K562 (cell line): ENCODE measurements at regions not wholly inside any gene's neighbourhood (a gene's known extent, or its start where the extent isn't known, plus 50 kb on each side); places are given as distances from the start of the nearest gene placed in this dataset.

Experiments used
- ATAC-seq: fragments of 200-7000 bp; cut with Tn5 transposase; 3 replicates; pipeline ENCODE4 v1.9.1; 2020; ENCODE audit warnings: moderate library complexity
- BruUV-seq: library from RNA; stranded (reverse); fragments of 400-500 nt; replicated peaks from 2 replicates; lab custom pipeline; 2021; lab: Mats Ljungman, UMichigan
- CTCF ChIA-PET: fragments of 300-600 bp; formaldehyde crosslinking; extraction: SDS; loops from one replicate; lab custom pipeline; 2021; ENCODE audit warnings: low intra/inter-chr PET ratio; lab: Yijun Ruan, JAX
- POLR2A ChIA-PET: fragments of 300-600, 350-650 bp; sonication (Branson Sonifier 250); formaldehyde crosslinking; extraction: SDS; loops from one replicate; lab custom pipeline; 2021; ENCODE audit warnings: antibody characterized with exemption, inconsistent platforms; lab: Yijun Ruan, JAX
- DNase-seq, 4 experiments: peaks; one replicate each; pipeline versions ENCODE4 v3.0.0 to v3.0.0-alpha.2; 2011 to 2018; ENCODE audit warnings: low spot score in 3 of 4, mixed read lengths in 3 of 4; ENCODE audit errors: extremely low read depth in 1 of 4
- FAIRE-seq: peaks from 2 replicates; lab custom pipeline; 2011; peaks lifted over from hg19 to GRCh38; lab: Jason Lieb, UNC
- H2AFZ ChIP-seq: 2 replicates; pipeline ENCODE4 v1.6.0; 2011; ENCODE audit warnings: low read depth, low read length, control low read depth, inconsistent platforms
- H3K27ac ChIP-seq: fragments of 200-600 bp; 3 replicates; pipeline ENCODE4 v1.8.0; 2011; ENCODE audit warnings: low read depth, mild to moderate bottlenecking, control low read depth, inconsistent platforms, low read length, moderate library complexity, mixed read lengths; ENCODE audit errors: extremely low read depth
- H3K27me3 ChIP-seq, 2 experiments: fragments of 300-600 bp in 1 of 2; 2 replicates in 1 of 2; 3 replicates in 1 of 2; pipeline versions ENCODE4 v1.6.0 to v1.8.0; 2011; ENCODE audit warnings: inconsistent platforms in 2 of 2, low read length in 2 of 2, mild to moderate bottlenecking in 1 of 2, mixed read lengths in 1 of 2, moderate library complexity in 1 of 2; ENCODE audit not compliant: control insufficient read depth in 2 of 2, insufficient read depth in 2 of 2
- H3K36me3 ChIP-seq: fragments of 300-600 bp; 3 replicates; pipeline ENCODE4 v1.8.0; 2011; ENCODE audit warnings: mild to moderate bottlenecking, low read length, inconsistent platforms; ENCODE audit not compliant: control insufficient read depth, insufficient read depth
- H3K4me1 ChIP-seq, 2 experiments: fragments of 200-600 bp in 1 of 2; replicated peaks in 1 of 2; 2 replicates in 1 of 2; 3 replicates in 1 of 2; pipeline versions ENCODE4 v1.5.1 to v1.8.0; 2011; ENCODE audit warnings: inconsistent platforms in 2 of 2, low read length in 2 of 2, mild to moderate bottlenecking in 1 of 2, mixed read lengths in 1 of 2, moderate library complexity in 1 of 2; ENCODE audit not compliant: control insufficient read depth in 2 of 2, insufficient read depth in 2 of 2
- H3K4me2 ChIP-seq: 2 replicates; pipeline ENCODE4 v1.6.1; 2011; ENCODE audit warnings: low read length, control low read depth, inconsistent platforms, mixed read lengths; ENCODE audit not compliant: insufficient read depth
- H3K4me3 ChIP-seq: fragments of 200-600 bp; sonication (generic), shearing (Covaris generic); 2 replicates; pipeline ENCODE4 v1.5.1; 2016; ENCODE audit warnings: control low read depth, inconsistent platforms
- H3K79me2 ChIP-seq: fragments of 200-600 bp; 3 replicates; pipeline ENCODE4 v1.8.0; 2011; ENCODE audit warnings: low read length, inconsistent platforms; ENCODE audit not compliant: control insufficient read depth, insufficient read depth
- H3K9ac ChIP-seq, 2 experiments: 2 replicates each; pipeline versions ENCODE4 v1.6.0 to v1.6.1; 2011; ENCODE audit warnings: low read depth in 2 of 2, low read length in 2 of 2, control low read depth in 1 of 2, inconsistent platforms in 1 of 2, mild to moderate bottlenecking in 1 of 2, mixed read lengths in 1 of 2; ENCODE audit not compliant: insufficient read depth in 1 of 2
- H3K9me1 ChIP-seq: one replicate; pipeline ENCODE4 v1.6.0; 2011; ENCODE audit warnings: inconsistent platforms, mild to moderate bottlenecking, low read length, moderate library complexity; ENCODE audit not compliant: control insufficient read depth, insufficient read depth
- H3K9me3 ChIP-seq: replicated peaks from 2 replicates; pipeline ENCODE4 v1.5.1; 2011; ENCODE audit warnings: low read depth, low read length, inconsistent platforms; ENCODE audit not compliant: control insufficient read depth, insufficient read depth
- H4K20me1 ChIP-seq: replicated peaks from 2 replicates; pipeline ENCODE4 v1.6.1; 2011; ENCODE audit warnings: low read length, inconsistent platforms, mixed read lengths; ENCODE audit not compliant: control insufficient read depth, insufficient read depth
- GTF2E2 ChIP-seq: fragments of 200-800 bp; sonication (Bioruptor generic); IDR thresholded peaks from 2 replicates; pipeline ENCODE4 v1.6.1; 2016; ENCODE audit warnings: missing genetic modification characterization, missing compliant biosample characterization
- PHTF2 ChIP-seq: fragments of 250-450 bp; sonication (Bioruptor Pico); IDR thresholded peaks from 2 replicates; pipeline ENCODE4 v1.5.0; 2021; ENCODE audit warnings: mild to moderate bottlenecking
- POLR2H ChIP-seq: IDR thresholded peaks from 2 replicates; pipeline ENCODE4 v1.6.1; 2016; ENCODE audit warnings: missing genetic modification characterization, low read depth, mild to moderate bottlenecking, control low read depth, missing compliant biosample characterization, moderate library complexity
- PTRF ChIP-seq: fragments of 450-650 bp; IDR thresholded peaks from 2 replicates; pipeline ENCODE4 v1.6.1; 2016; ENCODE audit warnings: mild to moderate bottlenecking, missing genetic modification characterization, missing compliant biosample characterization
- SAFB2 ChIP-seq: fragments of 200-400 bp; formaldehyde crosslinking; IDR thresholded peaks from 2 replicates; pipeline ENCODE4 v1.6.1; 2018; ENCODE audit warnings: borderline replicate concordance, low read length, low read depth, moderate library complexity; ENCODE audit not compliant: severe bottlenecking
- SMC3 ChIP-seq: conservative IDR thresholded peaks from 2 replicates; pipeline ENCODE4 v1.6.1; 2011; ENCODE audit warnings: low read depth, low read length, improper control_type of control experiment; ENCODE audit not compliant: insufficient read depth
- TEAD2 ChIP-seq: fragments of 450-650 bp; IDR thresholded peaks from 2 replicates; pipeline ENCODE4 v1.6.1; 2016; ENCODE audit warnings: missing genetic modification characterization, control low read depth, missing compliant biosample characterization
- TEAD4 ChIP-seq, 2 experiments: sonication (generic) in 1 of 2; formaldehyde crosslinking in 1 of 2; IDR thresholded peaks; 2 replicates each; pipeline versions ENCODE4 v1.6.1 to v1.8.0; 2012 to 2022; ENCODE audit warnings: borderline replicate concordance in 1 of 2, inconsistent platforms in 1 of 2, low read length in 1 of 2, mild to moderate bottlenecking in 1 of 2, missing genetic modification reagents in 1 of 2
- ZNF384 ChIP-seq: IDR thresholded peaks from 2 replicates; pipeline ENCODE4 v1.6.1; 2012; ENCODE audit warnings: low read depth, low read length, improper control_type of control experiment
- ZNF695 ChIP-seq: fragments of 450-650 bp; formaldehyde crosslinking; IDR thresholded peaks from 2 replicates; pipeline ENCODE4 v1.4.0; 2020; ENCODE audit warnings: mild to moderate bottlenecking, moderate library complexity
- in situ Hi-C: fragments of 300-500 bp; cut with MboI; formaldehyde crosslinking; loops from 4 replicates; pipeline ENCODE4 v1.15.0; 2018; ENCODE audit warnings: inconsistent platforms, mixed read lengths
- intact Hi-C: fragments of 100-400 bp; cut with micrococcal nuclease; formaldehyde crosslinking; loops from 2 replicates; pipeline ENCODE4 v1.14.2; 2022
- TF ChIP-seq, protein P1 (sequence below): fragments of 450-650 bp; IDR thresholded peaks from 2 replicates; pipeline ENCODE4 v1.6.1; 2016; ENCODE audit warnings: low read depth
- TF ChIP-seq, protein P2 (sequence below): fragments of 200-800 bp; sonication (Bioruptor generic); IDR thresholded peaks from 2 replicates; pipeline ENCODE4 v1.6.1; 2017; ENCODE audit warnings: missing genetic modification characterization, missing compliant biosample characterization
- TF ChIP-seq, protein P3 (sequence below): sonication (generic); formaldehyde crosslinking; IDR thresholded peaks from 2 replicates; pipeline ENCODE4 v1.8.0; 2022; ENCODE audit warnings: mild to moderate bottlenecking, missing genetic modification reagents

DNA sequence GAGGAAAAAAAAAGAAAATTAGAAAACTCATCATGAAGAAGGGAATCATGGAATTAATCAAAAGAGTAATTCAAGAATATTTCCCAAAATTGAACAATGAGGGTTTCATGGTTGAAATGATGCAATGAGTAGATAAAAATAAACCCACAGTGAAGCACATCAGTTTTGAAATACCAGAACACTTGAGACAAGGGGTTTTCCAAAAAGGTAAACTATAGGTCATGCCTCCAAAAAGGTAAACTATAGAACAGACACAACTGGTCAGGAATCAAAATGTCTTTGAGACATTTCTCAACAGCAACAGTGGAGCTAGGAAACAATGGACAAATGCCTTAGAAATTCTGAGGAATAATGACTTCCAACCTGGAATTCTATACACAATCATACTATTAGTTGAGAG, 60.2 kb upstream of the PCSK5 start:
- Histone ChIP-seq H3K27me3 (no peaks in the 10 kb centered on the region), H3K27ac (no peak overlapping the region), H3K36me3 (no peaks in the 10 kb centered on the region), H2AFZ (no peak overlapping the region), H3K4me3 (no peak overlapping the region), H3K4me2 (no peak overlapping the region), H3K79me2 (no peaks in the 10 kb centered on the region), H3K9me3 (no peaks in the 10 kb centered on the region), H3K4me1 (no peaks in the 10 kb centered on the region), H4K20me1 (no peaks in the 10 kb centered on the region), H3K9ac (no peak overlapping the region), H3K9me1 (no peaks in the 10 kb centered on the region)
- ChIA-PET POLR2A (no interaction called here), CTCF (no interaction called here)
- no TSS peak for BruUV-seq
- ATAC-seq (no peak), DNase-seq (no peak), FAIRE-seq (no peak)
- in situ Hi-C loops: no loop called here
- intact Hi-C loops: no loop called here
- TF ChIP-seq TEAD2: no peak
- TF ChIP-seq SMC3: no peak
- no peak for TF ChIP-seq SAFB2
- TF ChIP-seq, protein P1, sequence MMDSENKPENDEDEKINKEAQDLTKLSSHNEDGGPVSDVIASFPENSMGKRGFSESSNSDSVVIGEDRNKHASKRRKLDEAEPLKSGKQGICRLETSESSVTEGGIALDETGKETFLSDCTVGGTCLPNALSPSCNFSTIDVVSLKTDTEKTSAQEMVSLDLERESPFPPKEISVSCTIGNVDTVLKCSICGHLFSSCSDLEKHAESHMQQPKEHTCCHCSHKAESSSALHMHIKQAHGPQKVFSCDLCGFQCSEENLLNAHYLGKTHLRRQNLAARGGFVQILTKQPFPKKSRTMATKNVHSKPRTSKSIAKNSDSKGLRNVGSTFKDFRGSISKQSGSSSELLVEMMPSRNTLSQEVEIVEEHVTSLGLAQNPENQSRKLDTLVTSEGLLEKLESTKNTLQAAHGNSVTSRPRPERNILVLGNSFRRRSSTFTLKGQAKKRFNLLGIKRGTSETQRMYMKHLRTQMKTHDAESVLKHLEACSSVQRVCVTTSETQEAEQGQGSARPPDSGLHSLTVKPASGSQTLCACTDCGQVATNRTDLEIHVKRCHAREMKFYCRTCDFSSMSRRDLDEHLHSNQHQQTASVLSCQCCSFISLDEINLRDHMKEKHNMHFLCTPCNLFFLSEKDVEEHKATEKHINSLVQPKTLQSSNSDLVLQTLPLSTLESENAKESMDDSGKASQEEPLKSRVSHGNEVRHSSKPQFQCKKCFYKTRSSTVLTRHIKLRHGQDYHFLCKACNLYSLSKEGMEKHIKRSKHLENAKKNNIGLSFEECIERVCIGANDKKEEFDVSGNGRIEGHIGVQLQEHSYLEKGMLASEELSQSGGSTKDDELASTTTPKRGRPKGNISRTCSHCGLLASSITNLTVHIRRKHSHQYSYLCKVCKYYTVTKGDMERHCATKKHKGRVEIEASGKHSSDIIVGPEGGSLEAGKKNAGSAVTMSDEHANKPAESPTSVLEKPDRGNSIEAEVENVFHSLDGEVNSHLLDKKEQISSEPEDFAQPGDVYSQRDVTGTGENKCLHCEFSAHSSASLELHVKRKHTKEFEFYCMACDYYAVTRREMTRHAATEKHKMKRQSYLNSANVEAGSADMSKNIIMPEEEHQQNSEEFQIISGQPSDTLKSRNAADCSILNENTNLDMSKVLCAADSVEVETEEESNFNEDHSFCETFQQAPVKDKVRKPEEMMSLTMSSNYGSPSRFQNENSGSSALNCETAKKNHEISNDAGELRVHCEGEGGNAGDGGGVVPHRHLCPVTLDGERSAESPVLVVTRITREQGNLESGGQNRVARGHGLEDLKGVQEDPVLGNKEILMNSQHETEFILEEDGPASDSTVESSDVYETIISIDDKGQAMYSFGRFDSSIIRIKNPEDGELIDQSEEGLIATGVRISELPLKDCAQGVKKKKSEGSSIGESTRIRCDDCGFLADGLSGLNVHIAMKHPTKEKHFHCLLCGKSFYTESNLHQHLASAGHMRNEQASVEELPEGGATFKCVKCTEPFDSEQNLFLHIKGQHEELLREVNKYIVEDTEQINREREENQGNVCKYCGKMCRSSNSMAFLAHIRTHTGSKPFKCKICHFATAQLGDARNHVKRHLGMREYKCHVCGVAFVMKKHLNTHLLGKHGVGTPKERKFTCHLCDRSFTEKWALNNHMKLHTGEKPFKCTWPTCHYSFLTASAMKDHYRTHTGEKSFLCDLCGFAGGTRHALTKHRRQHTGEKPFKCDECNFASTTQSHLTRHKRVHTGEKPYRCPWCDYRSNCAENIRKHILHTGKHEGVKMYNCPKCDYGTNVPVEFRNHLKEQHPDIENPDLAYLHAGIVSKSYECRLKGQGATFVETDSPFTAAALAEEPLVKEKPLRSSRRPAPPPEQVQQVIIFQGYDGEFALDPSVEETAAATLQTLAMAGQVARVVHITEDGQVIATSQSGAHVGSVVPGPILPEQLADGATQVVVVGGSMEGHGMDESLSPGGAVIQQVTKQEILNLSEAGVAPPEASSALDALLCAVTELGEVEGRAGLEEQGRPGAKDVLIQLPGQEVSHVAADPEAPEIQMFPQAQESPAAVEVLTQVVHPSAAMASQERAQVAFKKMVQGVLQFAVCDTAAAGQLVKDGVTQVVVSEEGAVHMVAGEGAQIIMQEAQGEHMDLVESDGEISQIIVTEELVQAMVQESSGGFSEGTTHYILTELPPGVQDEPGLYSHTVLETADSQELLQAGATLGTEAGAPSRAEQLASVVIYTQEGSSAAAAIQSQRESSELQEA: no peak
- TF ChIP-seq POLR2H (tag): no peak
- no peak for TF ChIP-seq ZNF384
- TF ChIP-seq PTRF (tag): no peak
- TF ChIP-seq TEAD4 (IDR thresholded peaks at IDR 0.05; ENCODE audit: low read length): no peak
- TF ChIP-seq TEAD4 (CRISPR knock-in tag; IDR thresholded peaks at IDR 0.05; ENCODE audit: borderline replicate concordance): no peak
- TF ChIP-seq, protein P2, sequence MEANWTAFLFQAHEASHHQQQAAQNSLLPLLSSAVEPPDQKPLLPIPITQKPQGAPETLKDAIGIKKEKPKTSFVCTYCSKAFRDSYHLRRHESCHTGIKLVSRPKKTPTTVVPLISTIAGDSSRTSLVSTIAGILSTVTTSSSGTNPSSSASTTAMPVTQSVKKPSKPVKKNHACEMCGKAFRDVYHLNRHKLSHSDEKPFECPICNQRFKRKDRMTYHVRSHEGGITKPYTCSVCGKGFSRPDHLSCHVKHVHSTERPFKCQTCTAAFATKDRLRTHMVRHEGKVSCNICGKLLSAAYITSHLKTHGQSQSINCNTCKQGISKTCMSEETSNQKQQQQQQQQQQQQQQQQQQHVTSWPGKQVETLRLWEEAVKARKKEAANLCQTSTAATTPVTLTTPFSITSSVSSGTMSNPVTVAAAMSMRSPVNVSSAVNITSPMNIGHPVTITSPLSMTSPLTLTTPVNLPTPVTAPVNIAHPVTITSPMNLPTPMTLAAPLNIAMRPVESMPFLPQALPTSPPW (CRISPR knock-in tag): no peak
- TF ChIP-seq, protein P3, sequence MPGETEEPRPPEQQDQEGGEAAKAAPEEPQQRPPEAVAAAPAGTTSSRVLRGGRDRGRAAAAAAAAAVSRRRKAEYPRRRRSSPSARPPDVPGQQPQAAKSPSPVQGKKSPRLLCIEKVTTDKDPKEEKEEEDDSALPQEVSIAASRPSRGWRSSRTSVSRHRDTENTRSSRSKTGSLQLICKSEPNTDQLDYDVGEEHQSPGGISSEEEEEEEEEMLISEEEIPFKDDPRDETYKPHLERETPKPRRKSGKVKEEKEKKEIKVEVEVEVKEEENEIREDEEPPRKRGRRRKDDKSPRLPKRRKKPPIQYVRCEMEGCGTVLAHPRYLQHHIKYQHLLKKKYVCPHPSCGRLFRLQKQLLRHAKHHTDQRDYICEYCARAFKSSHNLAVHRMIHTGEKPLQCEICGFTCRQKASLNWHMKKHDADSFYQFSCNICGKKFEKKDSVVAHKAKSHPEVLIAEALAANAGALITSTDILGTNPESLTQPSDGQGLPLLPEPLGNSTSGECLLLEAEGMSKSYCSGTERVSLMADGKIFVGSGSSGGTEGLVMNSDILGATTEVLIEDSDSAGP (CRISPR knock-in tag): no peak
- no peak for TF ChIP-seq GTF2E2 (tag)
- TF ChIP-seq PHTF2 (CRISPR knock-in tag): no peak
- TF ChIP-seq ZNF695 (CRISPR knock-in tag): no peak
